ENCODE measurements at regions not wholly inside any gene's neighbourhood (a gene's known extent, or its start where the extent isn't known, plus 50 kb on each side); places are given as distances from the start of the nearest gene placed in this dataset.

- no peaks in the 10 kb centered on the region for H3K9me1 ChIP-seq (ENCODE audit: insufficient read depth, low read length)
- no peak for TF ChIP-seq BHLHE40 (IDR thresholded peaks at IDR 0.05; ENCODE audit: low read depth, low read length)
- TF ChIP-seq MXI1 (IDR thresholded peaks at IDR 0.05; ENCODE audit: borderline replicate concordance, low read depth, low read length), result no peak
- TF ChIP-seq CHD1 (IDR thresholded peaks at IDR 0.05; ENCODE audit: low read depth, low read length), result no peak
- TF ChIP-seq CEBPB (IDR thresholded peaks at IDR 0.05; ENCODE audit: low read depth, low read length), result no peak
- TF ChIP-seq RFX5 (IDR thresholded peaks at IDR 0.05; ENCODE audit: low read depth, low read length), result no peak
- TF ChIP-seq ELK1 (IDR thresholded peaks at IDR 0.05; ENCODE audit: borderline replicate concordance, low read depth, low read length), result no peak
- no peak for TF ChIP-seq CTCF (conservative IDR thresholded peaks at IDR 0.05; ENCODE audit: low read depth, low read length)
- no peak for TF ChIP-seq RCOR1 (IDR thresholded peaks at IDR 0.05; ENCODE audit: insufficient replicate concordance, low read length)
- TF ChIP-seq POLR2A (IDR thresholded peaks at IDR 0.05; ENCODE audit: low read depth, low read length), result no peak
- CTCF ChIA-PET, result no interaction called here
- no TSS peak for BruUV-seq (replicated peaks)
- no peak overlapping the region for H2AK9ac ChIP-seq (replicated peaks; ENCODE audit: low read depth, low read length, poor library complexity)
- H4K8ac ChIP-seq (ENCODE audit: low read depth in 2 of 2, low read length in 2 of 2), result no peak overlapping the region
- 53% methylated on average over 9 of the region's 26 CpGs; no CpG with 5 or more reads in 1 of the 2 experiments for WGBS, 2 experiments (ENCODE audit: extremely low coverage in 2 of 2, insufficient read length in 1 of 2)
- H3K23ac ChIP-seq (ENCODE audit: low read depth, low read length), result no peak overlapping the region
- H3K18ac ChIP-seq (ENCODE audit: low read depth, low read length), result no peak overlapping the region
- no peak overlapping the region for H3K27ac ChIP-seq (ENCODE audit: insufficient read depth, low read length)
- in situ Hi-C loops (cut with MboI; ENCODE audit: low sequenced_read_pairs) (no loop called here), intact Hi-C loops (cut with micrococcal nuclease) (no loop called here), dilution Hi-C loops (cut with HindIII; ENCODE audit: low sequenced_read_pairs, unreplicated experiment) (no loop called here)
- no peak overlapping the region for H2BK120ac ChIP-seq (ENCODE audit: low read depth, low read length)
- H3K4me1 ChIP-seq (ENCODE audit: control insufficient read depth, insufficient read depth, low read length), result no peaks in the 10 kb centered on the region
- POLR2A ChIA-PET (ENCODE audit: unreplicated experiment), result no interaction called here
- H2AFZ ChIP-seq (replicated peaks; ENCODE audit: low read length, poor library complexity), result no peak overlapping the region
- ATAC-seq (ENCODE audit: low read depth) (no peak), DNase-seq (no peak)
- H3K9me3 ChIP-seq (ENCODE audit: control insufficient read depth, insufficient read depth, low read length), result no peaks in the 10 kb centered on the region
- H4K20me1 ChIP-seq (ENCODE audit: insufficient read depth, low read length), result no peaks in the 10 kb centered on the region
- H3K9ac ChIP-seq (ENCODE audit: low read depth, low read length), result no peak overlapping the region
- H3K4me3 ChIP-seq (ENCODE audit: insufficient read depth, low read depth, low read length), result no peak overlapping the region
- H3K27me3 ChIP-seq (ENCODE audit: control insufficient read depth, insufficient read depth, low read length), result 0 out of 2 replicates have a peak, but pooled peaks cover under 1% of the 10 kb centered on the region
- H2BK20ac ChIP-seq (ENCODE audit: low read depth, low read length), result no peak overlapping the region
- H2BK5ac ChIP-seq (ENCODE audit: low read depth, low read length, poor library complexity, severe bottlenecking), result no peak overlapping the region
- H3K4ac ChIP-seq (ENCODE audit: low read depth, low read length), result no peak overlapping the region
- H2AK5ac ChIP-seq (ENCODE audit: low read depth, low read length), result no peak overlapping the region
- no peak overlapping the region for H3K4me2 ChIP-seq (ENCODE audit: low read depth, low read length)
- H3K36me3 ChIP-seq (ENCODE audit: control insufficient read depth, insufficient read depth, low read length), result no peaks in the 10 kb centered on the region
- H3K14ac ChIP-seq (replicated peaks; ENCODE audit: low read depth, low read length), result no peak overlapping the region
- H3K56ac ChIP-seq (ENCODE audit: extremely low read depth, insufficient read depth, low read length), result no peak overlapping the region
- H3K79me1 ChIP-seq (ENCODE audit: low read depth in 1 of 2, low read length in 2 of 2), result no peaks in the 10 kb centered on the region
- H2BK15ac ChIP-seq (ENCODE audit: low read depth, low read length), result no peak overlapping the region
- H4K5ac ChIP-seq (ENCODE audit: low read depth, low read length), result no peak overlapping the region
- H4K91ac ChIP-seq (ENCODE audit: insufficient read depth, low read depth, low read length), result no peak overlapping the region
Measured at GRCh38 chr10:42981358-42982236, 95.3 kb upstream of the RET start.

All from IMR-90 (cell line).